ENCODE measurements at regions not wholly inside any gene's neighbourhood (a gene's known extent, or its start where the extent isn't known, plus 50 kb on each side); places are given as distances from the start of the nearest gene placed in this dataset.
"Not testable (repeated sequence)": the region's sequence is repeated elsewhere in the genome, so short reads cannot be mapped to it uniquely, and the experiment has no call there.

DNA sequence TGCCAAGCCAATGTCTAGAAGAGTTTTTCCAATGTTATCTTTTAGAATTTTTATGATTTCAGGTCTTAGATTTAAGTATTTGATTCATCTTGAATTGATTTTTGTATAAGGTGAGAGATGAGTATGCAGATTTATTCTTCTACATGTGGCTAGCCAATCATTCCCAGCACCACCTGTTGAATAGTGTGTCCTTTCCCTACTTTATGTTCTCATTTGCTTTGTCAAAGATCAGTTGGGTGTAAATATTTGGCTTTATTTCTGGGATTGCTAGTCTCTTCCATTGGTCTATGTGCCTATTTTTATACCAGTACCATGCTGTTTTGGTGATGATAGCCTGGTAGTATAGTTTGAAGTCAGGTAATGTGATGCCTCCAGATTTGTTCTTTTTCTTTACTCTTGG, 77.1 kb downstream of the PCMTD2 start:
- TF ChIP-seq, protein P1, sequence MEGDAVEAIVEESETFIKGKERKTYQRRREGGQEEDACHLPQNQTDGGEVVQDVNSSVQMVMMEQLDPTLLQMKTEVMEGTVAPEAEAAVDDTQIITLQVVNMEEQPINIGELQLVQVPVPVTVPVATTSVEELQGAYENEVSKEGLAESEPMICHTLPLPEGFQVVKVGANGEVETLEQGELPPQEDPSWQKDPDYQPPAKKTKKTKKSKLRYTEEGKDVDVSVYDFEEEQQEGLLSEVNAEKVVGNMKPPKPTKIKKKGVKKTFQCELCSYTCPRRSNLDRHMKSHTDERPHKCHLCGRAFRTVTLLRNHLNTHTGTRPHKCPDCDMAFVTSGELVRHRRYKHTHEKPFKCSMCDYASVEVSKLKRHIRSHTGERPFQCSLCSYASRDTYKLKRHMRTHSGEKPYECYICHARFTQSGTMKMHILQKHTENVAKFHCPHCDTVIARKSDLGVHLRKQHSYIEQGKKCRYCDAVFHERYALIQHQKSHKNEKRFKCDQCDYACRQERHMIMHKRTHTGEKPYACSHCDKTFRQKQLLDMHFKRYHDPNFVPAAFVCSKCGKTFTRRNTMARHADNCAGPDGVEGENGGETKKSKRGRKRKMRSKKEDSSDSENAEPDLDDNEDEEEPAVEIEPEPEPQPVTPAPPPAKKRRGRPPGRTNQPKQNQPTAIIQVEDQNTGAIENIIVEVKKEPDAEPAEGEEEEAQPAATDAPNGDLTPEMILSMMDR (conservative IDR thresholded peaks at IDR 0.05), result not testable (repeated sequence)
- not testable (repeated sequence) for TF ChIP-seq EZH2 (IDR thresholded peaks at IDR 0.05; ENCODE audit: low read depth)

Measured in PC-9 (cell line).